Activated naive CD4-positive, alpha-beta T cell treated with anti-CD3 and anti-CD28 coated beads, Interleukin-2, amount 50 U/mL, for 24 hours (primary cell): ENCODE measurements at regions not wholly inside any gene's neighbourhood (a gene's known extent, or its start where the extent isn't known, plus 50 kb on each side); places are given as distances from the start of the nearest gene placed in this dataset.

Source experiments
- H3K27ac Mint-ChIP-seq: one replicate; pipeline ENCODE4 v1.8.0; 2021; ENCODE audit warnings: mild to moderate bottlenecking, mixed read lengths
- H3K27me3 Mint-ChIP-seq: one replicate; pipeline ENCODE4 v1.8.0; 2021; ENCODE audit warnings: mixed read lengths
- H3K36me3 Mint-ChIP-seq: one replicate; pipeline ENCODE4 v1.8.0; 2021; ENCODE audit warnings: mixed read lengths
- H3K4me1 Mint-ChIP-seq: one replicate; pipeline ENCODE4 v1.8.0; 2021; ENCODE audit warnings: mixed read lengths
- H3K4me3 Mint-ChIP-seq: one replicate; pipeline ENCODE4 v1.8.0; 2021; ENCODE audit warnings: mild to moderate bottlenecking, mixed read lengths
- H3K9me3 Mint-ChIP-seq: one replicate; pipeline ENCODE4 v1.8.0; 2021; ENCODE audit warnings: mixed read lengths

GRCh38 chr5:91229031-91229727, 153.9 kb downstream of the ARRDC3 start:
- Mint-ChIP-seq H3K9me3 (peaks cover 10% of the 10 kb centered on the region), H3K4me3 (no peak overlapping the region), H3K27me3 (no peaks in the 10 kb centered on the region), H3K36me3 (peaks cover 7% of the 10 kb centered on the region), H3K27ac (no peak overlapping the region), H3K4me1 (no peaks in the 10 kb centered on the region)

DNA sequence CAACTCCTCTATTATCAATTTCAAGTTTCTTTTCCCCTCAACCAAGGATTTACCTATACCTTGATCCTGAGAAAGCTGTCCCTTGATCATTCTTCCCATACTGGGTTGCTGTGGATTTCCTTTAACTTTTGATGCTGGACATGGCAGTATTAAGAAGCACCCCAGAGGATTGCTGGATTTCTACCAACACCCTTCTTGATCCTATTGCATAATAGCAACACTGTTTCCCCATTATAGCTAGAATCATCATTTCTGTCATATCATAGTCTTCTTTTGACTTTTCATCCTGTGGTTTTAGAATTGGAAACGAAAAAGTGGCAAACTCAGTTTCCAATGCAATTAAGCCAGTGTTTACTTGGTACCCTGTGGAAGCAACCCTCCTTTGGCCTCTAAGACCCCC, 154.9 kb downstream of the ARRDC3 start:
- Mint-ChIP-seq H3K27me3 (no peaks in the 10 kb centered on the region), H3K4me3 (no peak overlapping the region), H3K9me3 (peaks cover 10% of the 10 kb centered on the region), H3K27ac (no peak overlapping the region), H3K36me3 (peaks cover 7% of the 10 kb centered on the region), H3K4me1 (no peaks in the 10 kb centered on the region)

DNA sequence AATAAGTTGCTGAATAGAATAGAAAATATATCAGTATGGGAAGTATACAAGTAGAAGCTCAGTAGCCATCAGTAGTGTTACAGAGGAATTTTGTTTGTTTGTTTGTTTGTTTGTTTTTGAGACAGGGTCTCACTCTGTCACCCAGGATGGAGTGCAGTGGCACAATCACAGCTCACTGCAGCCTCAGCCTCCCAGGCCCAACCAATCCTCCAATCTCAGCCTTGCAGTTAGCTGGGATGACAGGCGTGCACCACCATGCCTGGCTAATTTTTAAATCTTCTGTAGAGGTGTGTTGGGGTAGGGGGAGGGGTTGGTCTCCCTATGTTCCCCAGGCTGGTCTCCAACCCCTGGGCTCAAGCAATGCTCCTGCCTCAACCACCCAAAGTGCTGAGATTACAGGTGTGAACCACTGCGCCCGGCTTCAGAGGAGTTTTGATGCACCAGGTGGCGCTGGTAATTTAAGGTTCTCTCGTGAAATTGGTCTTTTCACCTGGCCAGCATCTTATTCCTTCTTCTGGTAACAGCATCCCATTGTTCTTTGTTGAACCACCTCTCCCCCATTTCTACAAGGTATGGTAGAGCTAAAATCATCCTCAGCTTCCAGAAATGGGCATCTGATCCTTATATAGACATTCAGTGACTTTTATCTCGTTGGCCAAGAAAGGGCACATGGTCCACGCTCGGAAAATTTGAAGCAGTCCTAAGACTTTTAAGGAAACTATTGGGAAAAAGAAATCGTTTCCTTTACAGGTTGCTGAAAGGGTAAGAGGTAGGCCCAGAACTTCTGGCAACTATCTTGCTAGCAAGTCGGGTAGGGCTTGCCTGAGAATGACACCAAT, 157.1 kb downstream of the ARRDC3 start:
- Mint-ChIP-seq H3K4me3 (no peak overlapping the region), H3K27ac (no peak overlapping the region), H3K27me3 (no peaks in the 10 kb centered on the region)

GRCh38 chr5:91224969-91225368, 158.1 kb downstream of the ARRDC3 start:
- H3K4me1 Mint-ChIP-seq = no peaks in the 10 kb centered on the region
- H3K36me3 Mint-ChIP-seq = peaks cover 7% of the 10 kb centered on the region
- peaks cover 10% of the 10 kb centered on the region for H3K9me3 Mint-ChIP-seq
- no peaks in the 10 kb centered on the region for H3K27me3 Mint-ChIP-seq
- H3K4me3 Mint-ChIP-seq = no peak overlapping the region
- H3K27ac Mint-ChIP-seq = no peak overlapping the region

More for the DNA sequence above, 157.1 kb downstream of the ARRDC3 start:
- H3K36me3 Mint-ChIP-seq = peaks cover 7% of the 10 kb centered on the region
- H3K9me3 Mint-ChIP-seq = peaks cover 10% of the 10 kb centered on the region
- H3K4me1 Mint-ChIP-seq = no peaks in the 10 kb centered on the region

- peaks cover 3% of the 10 kb centered on the region for H3K36me3 Mint-ChIP-seq
- H3K4me3 Mint-ChIP-seq = no peak overlapping the region
- H3K9me3 Mint-ChIP-seq = peaks cover 6% of the 10 kb centered on the region
- H3K27ac Mint-ChIP-seq = no peak overlapping the region
- H3K4me1 Mint-ChIP-seq = no peaks in the 10 kb centered on the region
- H3K27me3 Mint-ChIP-seq = no peaks in the 10 kb centered on the region
Measured at GRCh38 chr5:91224456-91224855, 158.7 kb downstream of the ARRDC3 start.

- no peaks in the 10 kb centered on the region for H3K4me1 Mint-ChIP-seq
- H3K27ac Mint-ChIP-seq = no peak overlapping the region
- peaks cover under 1% of the 10 kb centered on the region for H3K9me3 Mint-ChIP-seq
- no peak overlapping the region for H3K4me3 Mint-ChIP-seq
- no peaks in the 10 kb centered on the region for H3K27me3 Mint-ChIP-seq
- peaks cover under 1% of the 10 kb centered on the region for H3K36me3 Mint-ChIP-seq
Measured at GRCh38 chr5:91223886-91224285, 159.2 kb downstream of the ARRDC3 start.

GRCh38 chr5:91222482-91222881, 160.6 kb downstream of the ARRDC3 start:
- Mint-ChIP-seq H3K4me1 (no peaks in the 10 kb centered on the region), H3K4me3 (no peak overlapping the region), H3K9me3 (no peaks in the 10 kb centered on the region), H3K27ac (no peak overlapping the region), H3K27me3 (no peaks in the 10 kb centered on the region), H3K36me3 (no peaks in the 10 kb centered on the region)

- no peaks in the 10 kb centered on the region for H3K27me3 Mint-ChIP-seq
Measured at GRCh38 chr5:91221917-91222316, 161.2 kb downstream of the ARRDC3 start.

GRCh38 chr5:91219803-91220371, 163.2 kb downstream of the ARRDC3 start:
- no peaks in the 10 kb centered on the region for H3K9me3 Mint-ChIP-seq
- H3K36me3 Mint-ChIP-seq = no peaks in the 10 kb centered on the region
- no peaks in the 10 kb centered on the region for H3K27me3 Mint-ChIP-seq
- no peak overlapping the region for H3K4me3 Mint-ChIP-seq
- H3K4me1 Mint-ChIP-seq = no peaks in the 10 kb centered on the region
- no peak overlapping the region for H3K27ac Mint-ChIP-seq

More at GRCh38 chr5:91221917-91222316, 161.2 kb downstream of the ARRDC3 start:
- no peaks in the 10 kb centered on the region for H3K36me3 Mint-ChIP-seq
- H3K9me3 Mint-ChIP-seq = no peaks in the 10 kb centered on the region
- H3K4me3 Mint-ChIP-seq = no peak overlapping the region
- no peak overlapping the region for H3K27ac Mint-ChIP-seq
- no peaks in the 10 kb centered on the region for H3K4me1 Mint-ChIP-seq

GRCh38 chr5:91219091-91219802, 163.9 kb downstream of the ARRDC3 start:
- H3K27me3 Mint-ChIP-seq = no peaks in the 10 kb centered on the region
- H3K4me3 Mint-ChIP-seq = no peak overlapping the region
- H3K27ac Mint-ChIP-seq = no peak overlapping the region
- no peaks in the 10 kb centered on the region for H3K36me3 Mint-ChIP-seq
- H3K9me3 Mint-ChIP-seq = no peaks in the 10 kb centered on the region
- no peaks in the 10 kb centered on the region for H3K4me1 Mint-ChIP-seq

DNA sequence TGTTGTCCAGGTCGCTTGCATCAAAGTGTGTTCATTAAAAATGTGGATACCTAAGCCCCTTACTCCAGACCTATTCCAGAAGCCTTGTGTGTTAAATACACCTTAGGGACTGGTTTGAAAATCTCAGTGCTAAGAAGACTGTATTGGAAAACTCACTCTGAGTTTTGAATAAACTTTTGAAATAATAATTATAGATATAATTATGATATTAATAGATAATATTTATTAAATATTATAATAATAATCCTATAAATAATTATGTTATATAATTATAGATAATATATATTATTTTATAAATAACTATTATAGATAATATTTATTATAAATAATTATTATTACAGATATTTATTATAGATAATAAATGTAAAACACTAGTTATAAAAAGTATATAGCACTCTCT, 165.3 kb downstream of the ARRDC3 start:
- H3K4me1 Mint-ChIP-seq = no peaks in the 10 kb centered on the region
- H3K9me3 Mint-ChIP-seq = no peaks in the 10 kb centered on the region
- H3K4me3 Mint-ChIP-seq = no peak overlapping the region
- H3K27me3 Mint-ChIP-seq = no peaks in the 10 kb centered on the region
- H3K27ac Mint-ChIP-seq = no peak overlapping the region
- no peaks in the 10 kb centered on the region for H3K36me3 Mint-ChIP-seq

DNA sequence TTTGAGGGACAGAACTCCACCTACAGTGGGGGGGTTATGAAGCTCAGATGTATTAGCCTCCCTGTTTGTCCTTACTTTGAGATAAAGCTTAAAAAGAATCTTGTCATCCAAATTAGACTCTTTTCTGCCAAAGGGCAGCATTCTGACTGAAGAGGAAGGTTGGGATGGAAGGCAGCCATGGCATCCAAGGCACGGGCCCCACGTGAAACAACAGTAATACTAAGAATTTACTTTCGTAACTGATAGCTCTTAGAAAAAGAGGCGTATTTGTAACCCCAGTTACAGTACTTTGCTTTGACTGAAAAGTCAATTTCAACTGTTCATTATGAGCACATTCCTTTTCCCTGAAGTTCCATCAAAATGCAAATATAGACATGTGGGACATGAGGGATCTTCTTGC, 168.5 kb downstream of the ARRDC3 start:
- H3K36me3 Mint-ChIP-seq = no peaks in the 10 kb centered on the region
- H3K27ac Mint-ChIP-seq = no peak overlapping the region

More for the DNA sequence above, 168.5 kb downstream of the ARRDC3 start:
- Mint-ChIP-seq H3K4me3 (no peak overlapping the region), H3K27me3 (no peaks in the 10 kb centered on the region), H3K4me1 (no peaks in the 10 kb centered on the region), H3K9me3 (no peaks in the 10 kb centered on the region)
